ENCODE measurements at regions not wholly inside any gene's neighbourhood (a gene's known extent, or its start where the extent isn't known, plus 50 kb on each side); places are given as distances from the start of the nearest gene placed in this dataset.

GRCh38 chr5:74224331-74224730 lies 416.2 kb downstream of the ENC1 start:
- no peak overlapping the region for H3K4me3 ChIP-seq (ENCODE audit: low read length)
- no peak for TF ChIP-seq CTCF (conservative IDR thresholded peaks at IDR 0.05; ENCODE audit: low read depth, low read length)
- no peak for DNase-seq (ENCODE audit: low read depth)

- H3K4me3 ChIP-seq (ENCODE audit: low read length), result no peak overlapping the region
- no peak for DNase-seq (ENCODE audit: low read depth)
- no peak for TF ChIP-seq CTCF (conservative IDR thresholded peaks at IDR 0.05; ENCODE audit: low read depth, low read length)
Measured at GRCh38 chr5:74222806-74223205, 417.7 kb downstream of the ENC1 start.

GRCh38 chr5:74221413-74221812 lies 419.1 kb downstream of the ENC1 start:
- H3K4me3 ChIP-seq (ENCODE audit: low read length), result no peak overlapping the region
- DNase-seq (ENCODE audit: low read depth), result no peak
- no peak for TF ChIP-seq CTCF (conservative IDR thresholded peaks at IDR 0.05; ENCODE audit: low read depth, low read length)

- no peak overlapping the region for H3K4me3 ChIP-seq (ENCODE audit: low read length)
- TF ChIP-seq CTCF (conservative IDR thresholded peaks at IDR 0.05; ENCODE audit: low read depth, low read length), result no peak
Measured at GRCh38 chr5:74216012-74216411, 424.5 kb downstream of the ENC1 start.

GRCh38 chr5:74212336-74212735 lies 428.2 kb downstream of the ENC1 start:
- no peak overlapping the region for H3K4me3 ChIP-seq (ENCODE audit: low read length)
- peak; percentile 56 for TF ChIP-seq CTCF (conservative IDR thresholded peaks at IDR 0.05; ENCODE audit: low read depth, low read length)
- no peak for DNase-seq (ENCODE audit: low read depth)

More at GRCh38 chr5:74216012-74216411, 424.5 kb downstream of the ENC1 start:
- no peak for DNase-seq (ENCODE audit: low read depth)

- no peak for DNase-seq (ENCODE audit: low read depth)
- no peak for TF ChIP-seq CTCF (conservative IDR thresholded peaks at IDR 0.05; ENCODE audit: low read depth, low read length)
- no peak overlapping the region for H3K4me3 ChIP-seq (ENCODE audit: low read length)
Measured at GRCh38 chr5:74209571-74209970, 431.0 kb downstream of the ENC1 start.

GRCh38 chr5:74206579-74207550 lies 433.7 kb downstream of the ENC1 start:
- TF ChIP-seq CTCF (conservative IDR thresholded peaks at IDR 0.05; ENCODE audit: low read depth, low read length), result no peak
- DNase-seq (ENCODE audit: low read depth), result peak; percentile 80
- H3K4me3 ChIP-seq (ENCODE audit: low read length), result no peak overlapping the region
